Pancreas (tissue), 10 donors: ENCODE measurements at regions not wholly inside any gene's neighbourhood (a gene's known extent, or its start where the extent isn't known, plus 50 kb on each side); places are given as distances from the start of the nearest gene placed in this dataset.

Experiments used
- ATAC-seq, 4 donors: fragments of 200-7000 bp; cut with Tn5 transposase; one replicate each; pipeline versions ENCODE4 v1.8.0 to v1.9.1; 2020; ENCODE audit warnings: mild to moderate bottlenecking in 4 of 4, moderate library complexity in 4 of 4
- DNase-seq, 6 donors: peaks; one replicate each; pipeline ENCODE4 v3.0.0-alpha.2; 2020
- FAIRE-seq: peaks from 2 replicates; lab custom pipeline; 2012; peaks lifted over from hg19 to GRCh38; lab: Jason Lieb, UNC
- H3K27ac ChIP-seq, 4 donors: fragments of 200-600 bp; sonication (generic); 1 replicate in 3 of 4; 2 replicates in 1 of 4; pipeline versions ENCODE4 v1.5.0 to v1.8.0; 2020
- H3K27me3 ChIP-seq, 4 donors: fragments of 200-600 bp; one replicate each; pipeline ENCODE4 v1.8.0; 2021
- H3K36me3 ChIP-seq, 3 donors: fragments of 200-600 bp; sonication (generic) in 1 of 3; one replicate each; pipeline versions ENCODE4 v1.5.0 to v1.8.0; 2020 to 2021
- H3K4me1 ChIP-seq, 3 donors: fragments of 200-600 bp; one replicate each; pipeline ENCODE4 v1.8.0; 2021
- H3K4me3 ChIP-seq, 4 donors: fragments of 200-600 bp; sonication (generic) in 2 of 4; one replicate each; pipeline versions ENCODE4 v1.5.0 to v1.8.0; 2020 to 2021
- H3K9me3 ChIP-seq, 4 donors: fragments of 200-600 bp; one replicate each; pipeline ENCODE4 v1.8.0; 2021
- CTCF ChIP-seq, 4 donors: fragments of 200-600 bp; sonication (generic) in 3 of 4; IDR thresholded peaks; one replicate each; pipeline versions ENCODE4 v1.5.0 to v1.8.0; 2021; ENCODE audit warnings: antibody characterized with exemption in 4 of 4
- WGBS, 2 donors: extraction: QIAGEN DNeasy Blood & Tissue Kit; methylation state at CpG; one replicate each; pipeline ENCODE4 v1.1.7; 2013; 5-methylcytosine and 5-hydroxymethylcytosine counted together
- intact Hi-C, 3 donors: fragments of 100-400 bp; cut with DNase I; formaldehyde crosslinking; loops; one replicate each; pipeline versions ENCODE4 v1.11.1 to v1.14.2; 2022
- donor health status: healthy with polysubstance abuse.
- donor health status: DM: no; HTN: no; CAD: no; lungs with moderate emphysema.
- donor health status: DM: no; HTN: no; CAD: no.
- donor health status: control.
- donor health status: control.
- donor health status: Bipolar disorder and iron deficiency.
- donor health status: DM: yes; HTN: yes; CAD: no.
- donor health status: DM: no; HTN: no; CAD: no.
- donor health status: DM: no; HTN: no; CAD: no.
- donor health status: DM: yes; HTN: yes; CAD: no.

GRCh38 chr3:18295171-18295920 is 129.8 kb downstream of the SATB1 start:
- H3K36me3 ChIP-seq, result no peaks in the 10 kb centered on the region
- DNase-seq (peak; percentile 26 to 54 (median 46)), FAIRE-seq (no peak), ATAC-seq (peak; percentile 81 to 98 (median 87))
- H3K27me3 ChIP-seq, result no peaks in the 10 kb centered on the region
- peak; percentile 17 to 52 (median 29) for TF ChIP-seq CTCF (IDR thresholded peaks at IDR 0.05)
- no peak overlapping the region for H3K27ac ChIP-seq
- H3K9me3 ChIP-seq, result no peaks in the 10 kb centered on the region
- H3K4me3 ChIP-seq, result no peak overlapping the region
- intact Hi-C loops, result no loop called here
- WGBS, 2 donors, result 75 to 77% methylated on average over 2 of the region's 2 CpGs
- H3K4me1 ChIP-seq, result no peaks in the 10 kb centered on the region

- no peak for ATAC-seq
- H3K36me3 ChIP-seq, result no peaks in the 10 kb centered on the region
- no peaks in the 10 kb centered on the region for H3K27me3 ChIP-seq
- no peak for DNase-seq
- intact Hi-C loops, result no loop called here
- H3K9me3 ChIP-seq, result no peaks in the 10 kb centered on the region
- FAIRE-seq, result no peak
- H3K4me1 ChIP-seq, result peaks cover 0 to 5% (median 4%) of the 10 kb centered on the region in 3 donors
- H3K27ac ChIP-seq, result no peak overlapping the region
- H3K4me3 ChIP-seq, result no peak overlapping the region
- TF ChIP-seq CTCF (IDR thresholded peaks at IDR 0.05), result no peak
Measured at GRCh38 chr3:18290157-18290556, 135.0 kb downstream of the SATB1 start.

GRCh38 chr3:18288243-18288642 is 136.9 kb downstream of the SATB1 start:
- peak; percentile 77 to 95 (median 88) for ATAC-seq
- no peak for TF ChIP-seq CTCF (IDR thresholded peaks at IDR 0.05)
- Histone ChIP-seq H3K27ac (no peak overlapping the region), H3K36me3 (no peaks in the 10 kb centered on the region), H3K27me3 (no peaks in the 10 kb centered on the region), H3K9me3 (no peaks in the 10 kb centered on the region), H3K4me1 (peaks cover 0 to 5% (median 4%) of the 10 kb centered on the region in 3 donors), H3K4me3 (no peak overlapping the region)
- 5 to 11% methylated on average over 3 of the region's 3 CpGs for WGBS, 2 donors
- FAIRE-seq, result no peak
- DNase-seq, result peak in 3 of 6 donors; percentile 18 to 59 (median 57)
- intact Hi-C loops, result no loop called here

- no peak overlapping the region for H3K4me3 ChIP-seq
- no peak for FAIRE-seq
- no peaks in the 10 kb centered on the region for H3K36me3 ChIP-seq
- no peak for DNase-seq
- intact Hi-C loops, result no loop called here
- WGBS, 2 donors, result 97 to 100% methylated on average over 2 of the region's 2 CpGs
- no peaks in the 10 kb centered on the region for H3K27me3 ChIP-seq
- no peak overlapping the region for H3K27ac ChIP-seq
- no peak for TF ChIP-seq CTCF (IDR thresholded peaks at IDR 0.05)
- peaks cover 0 to 5% (median 4%) of the 10 kb centered on the region in 3 donors for H3K4me1 ChIP-seq
- H3K9me3 ChIP-seq, result no peaks in the 10 kb centered on the region
- ATAC-seq, result no peak
Measured at GRCh38 chr3:18284716-18285115, 140.4 kb downstream of the SATB1 start.

- ATAC-seq (no peak), FAIRE-seq (no peak), DNase-seq (no peak)
- H3K27me3 ChIP-seq, result no peaks in the 10 kb centered on the region
- WGBS, 2 donors, result 79 to 83% methylated on average over 2 of the region's 2 CpGs
- no peaks in the 10 kb centered on the region for H3K9me3 ChIP-seq
- peaks cover 0 to 4% (median 2%) of the 10 kb centered on the region in 3 donors for H3K4me1 ChIP-seq
- TF ChIP-seq CTCF (IDR thresholded peaks at IDR 0.05), result no peak
- H3K4me3 ChIP-seq, result no peak overlapping the region
- intact Hi-C loops, result no loop called here
- no peak overlapping the region for H3K27ac ChIP-seq
- no peaks in the 10 kb centered on the region for H3K36me3 ChIP-seq
Measured at GRCh38 chr3:18283680-18284079, 141.5 kb downstream of the SATB1 start.
